Fibroblast of lung (primary cell): ENCODE measurements at regions not wholly inside any gene's neighbourhood (a gene's known extent, or its start where the extent isn't known, plus 50 kb on each side); places are given as distances from the start of the nearest gene placed in this dataset.

Experiments used
- CTCF ChIP-seq, 2 donors: IDR thresholded peaks in 1 of 2; conservative IDR thresholded peaks in 1 of 2; 1 replicate in 1 of 2; 2 replicates in 1 of 2; pipeline ENCODE4 v1.5.1; 2011 to 2012; ENCODE audit warnings: low read length in 2 of 2, control low read depth in 1 of 2, inconsistent platforms in 1 of 2, low read depth in 1 of 2, mild to moderate bottlenecking in 1 of 2
- EZH2 ChIP-seq: IDR thresholded peaks from 2 replicates; pipeline ENCODE4 v1.5.1; 2012; ENCODE audit warnings: low read length, control low read depth, mild to moderate bottlenecking; ENCODE audit errors: missing control alignments

- no peak for TF ChIP-seq CTCF (conservative IDR thresholded peaks at IDR 0.05 in 1 of 2, IDR thresholded peaks at IDR 0.05 in 1 of 2; ENCODE audit: low read depth in 1 of 2, low read length in 2 of 2)
- TF ChIP-seq EZH2 = no peak
These were observed 131.6 kb upstream of the DNAJC10 start for GRCh38 chr2:182584462-182584861.
